HepG2 (cell line): ENCODE measurements at regions not wholly inside any gene's neighbourhood (a gene's known extent, or its start where the extent isn't known, plus 50 kb on each side); places are given as distances from the start of the nearest gene placed in this dataset.

Experiments used
- FOXM1 ChIP-seq: sonication (generic); formaldehyde crosslinking; IDR thresholded peaks from 2 replicates; pipeline ENCODE4 v1.5.0; 2020; ENCODE audit warnings: missing genetic modification reagents
- JARID2 ChIP-seq: sonication (generic); formaldehyde crosslinking; IDR thresholded peaks from 2 replicates; pipeline ENCODE4 v1.8.1; 2023; ENCODE audit warnings: missing genetic modification reagents, inconsistent platforms; ENCODE audit not compliant: insufficient replicate concordance
- POLR2AphosphoS2 ChIP-seq: IDR thresholded peaks from 2 replicates; pipeline ENCODE4 v1.6.1; 2011; ENCODE audit warnings: low read depth, low read length, improper control_type of control experiment
- RFX5 ChIP-seq: IDR thresholded peaks from 2 replicates; pipeline ENCODE4 v1.6.1; 2011; ENCODE audit warnings: low read depth, low read length, improper control_type of control experiment
- SCMH1 ChIP-seq: sonication (generic); formaldehyde crosslinking; IDR thresholded peaks from 2 replicates; pipeline ENCODE4 v1.9.0; 2021; ENCODE audit warnings: missing genetic modification reagents, mild to moderate bottlenecking, borderline replicate concordance
- TOE1 ChIP-seq: sonication (generic); formaldehyde crosslinking; IDR thresholded peaks from 2 replicates; pipeline ENCODE4 v1.4.0; 2020; ENCODE audit warnings: mild to moderate bottlenecking, missing genetic modification reagents
- U2AF2 ChIP-seq: fragments of 200-400 bp; formaldehyde crosslinking; IDR thresholded peaks from 2 replicates; pipeline ENCODE4 v1.6.1; 2017; ENCODE audit warnings: low read depth, mild to moderate bottlenecking, low read length
- TF ChIP-seq, protein P1 (sequence below): sonication (generic); formaldehyde crosslinking; IDR thresholded peaks from 2 replicates; pipeline ENCODE4 v1.5.0; 2020; ENCODE audit warnings: mild to moderate bottlenecking, missing genetic modification reagents, moderate library complexity

- TF ChIP-seq RFX5 (no peak), SCMH1 (CRISPR knock-in tag) (no peak), U2AF2 (no peak), FOXM1 (CRISPR knock-in tag) (no peak), TOE1 (CRISPR knock-in tag) (no peak), POLR2AphosphoS2 (no peak), JARID2 (CRISPR knock-in tag) (no peak)
- TF ChIP-seq, protein P1, sequence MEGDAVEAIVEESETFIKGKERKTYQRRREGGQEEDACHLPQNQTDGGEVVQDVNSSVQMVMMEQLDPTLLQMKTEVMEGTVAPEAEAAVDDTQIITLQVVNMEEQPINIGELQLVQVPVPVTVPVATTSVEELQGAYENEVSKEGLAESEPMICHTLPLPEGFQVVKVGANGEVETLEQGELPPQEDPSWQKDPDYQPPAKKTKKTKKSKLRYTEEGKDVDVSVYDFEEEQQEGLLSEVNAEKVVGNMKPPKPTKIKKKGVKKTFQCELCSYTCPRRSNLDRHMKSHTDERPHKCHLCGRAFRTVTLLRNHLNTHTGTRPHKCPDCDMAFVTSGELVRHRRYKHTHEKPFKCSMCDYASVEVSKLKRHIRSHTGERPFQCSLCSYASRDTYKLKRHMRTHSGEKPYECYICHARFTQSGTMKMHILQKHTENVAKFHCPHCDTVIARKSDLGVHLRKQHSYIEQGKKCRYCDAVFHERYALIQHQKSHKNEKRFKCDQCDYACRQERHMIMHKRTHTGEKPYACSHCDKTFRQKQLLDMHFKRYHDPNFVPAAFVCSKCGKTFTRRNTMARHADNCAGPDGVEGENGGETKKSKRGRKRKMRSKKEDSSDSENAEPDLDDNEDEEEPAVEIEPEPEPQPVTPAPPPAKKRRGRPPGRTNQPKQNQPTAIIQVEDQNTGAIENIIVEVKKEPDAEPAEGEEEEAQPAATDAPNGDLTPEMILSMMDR: no peak
Measured at GRCh38 chr12:30484658-30485057, 211.0 kb downstream of the IPO8 start.
